LNCAP (cell line): ENCODE measurements at regions not wholly inside any gene's neighbourhood (a gene's known extent, or its start where the extent isn't known, plus 50 kb on each side); places are given as distances from the start of the nearest gene placed in this dataset.

Experiments
- CTCF ChIP-seq: fragments of 450-650 bp; IDR thresholded peaks from 2 replicates; pipeline ENCODE4 v1.5.1; 2017; ENCODE audit warnings: mild to moderate bottlenecking

DNA sequence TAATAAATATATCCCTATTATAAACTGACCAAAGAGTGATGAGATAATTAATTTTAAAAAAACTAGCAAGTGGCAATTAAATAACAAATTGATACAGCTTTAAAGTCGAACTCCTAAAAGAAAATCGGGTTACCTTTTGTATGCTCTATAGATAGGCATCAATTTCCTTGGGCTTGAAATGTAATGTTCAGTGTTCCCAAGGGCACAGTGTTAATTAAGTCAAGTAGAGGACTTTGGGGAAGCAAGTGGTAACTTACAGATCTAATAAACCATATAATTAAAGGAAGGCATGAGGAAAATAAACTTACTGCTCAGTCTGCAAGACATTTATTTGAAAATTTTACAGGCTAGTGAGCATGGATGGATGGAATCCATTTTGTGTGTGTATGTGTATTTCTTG, 220.9 kb downstream of the FSCB start:
- no peak for TF ChIP-seq CTCF

DNA sequence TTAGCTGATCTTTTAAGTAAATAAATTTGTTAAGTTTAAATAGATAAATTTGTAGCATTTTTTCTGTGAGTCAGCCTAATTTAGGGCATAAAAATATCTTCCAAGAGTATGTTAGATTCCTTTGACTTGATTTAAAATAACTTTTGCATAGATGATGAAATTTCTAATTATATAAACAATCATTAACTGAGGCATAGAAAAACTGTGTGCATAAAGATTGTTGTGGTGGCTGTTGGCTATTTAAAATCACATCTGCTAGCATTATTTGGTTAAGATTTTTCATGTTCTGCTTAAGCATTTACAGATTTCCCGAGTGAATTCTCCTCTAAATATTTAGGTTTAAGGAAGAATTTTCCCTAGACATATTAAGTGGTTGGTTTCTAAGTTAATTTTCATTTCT, 223.2 kb downstream of the FSCB start:
- no peak for TF ChIP-seq CTCF

GRCh38 chr14:44279357-44279756, 227.7 kb downstream of the FSCB start:
- no peak for TF ChIP-seq CTCF

DNA sequence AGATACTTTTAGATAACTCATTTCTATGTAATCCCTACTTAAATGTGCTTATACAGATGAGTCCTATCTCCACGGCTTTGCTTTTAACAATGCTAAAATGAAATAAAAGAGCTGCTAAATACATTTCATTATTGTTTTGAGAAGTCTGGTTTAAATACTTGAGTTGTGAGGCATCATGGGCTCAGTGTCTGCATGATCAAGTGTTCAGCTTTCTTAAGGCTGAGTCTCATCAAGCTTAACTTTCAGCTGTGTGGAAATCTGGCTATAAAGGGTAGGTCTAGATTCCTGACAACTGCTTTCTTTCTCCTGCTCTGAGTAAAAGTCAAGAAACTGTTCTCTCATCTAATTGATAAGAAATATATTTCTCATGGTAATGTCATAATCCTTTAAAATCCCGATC, 235.4 kb downstream of the FSCB start:
- TF ChIP-seq CTCF = no peak

GRCh38 chr14:44271006-44271405, 236.1 kb downstream of the FSCB start:
- no peak for TF ChIP-seq CTCF

GRCh38 chr14:44265246-44265645, 241.8 kb downstream of the FSCB start:
- TF ChIP-seq CTCF = no peak

GRCh38 chr14:44215660-44216059, 291.4 kb downstream of the FSCB start:
- no peak for TF ChIP-seq CTCF

DNA sequence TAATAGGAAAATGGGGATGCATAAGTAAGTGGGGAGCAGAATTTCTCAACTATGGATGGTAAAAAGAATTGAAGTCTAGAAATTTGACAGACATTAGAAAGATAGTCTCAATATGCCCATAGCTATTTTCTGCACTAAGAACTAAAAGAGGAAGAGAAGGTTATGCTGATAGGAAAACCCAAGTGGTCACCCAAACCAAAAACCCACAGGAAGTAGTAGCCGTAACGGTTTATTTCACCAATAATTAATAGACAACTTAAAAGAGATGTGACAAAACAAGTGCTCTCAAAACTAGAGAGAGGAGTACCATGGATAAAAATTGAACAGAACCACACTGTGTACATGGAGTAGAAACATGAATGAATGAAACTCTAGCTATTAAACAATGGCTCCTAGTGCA, 295.4 kb downstream of the FSCB start:
- no peak for TF ChIP-seq CTCF
